MCF 10A (cell line): ENCODE measurements at regions not wholly inside any gene's neighbourhood (a gene's known extent, or its start where the extent isn't known, plus 50 kb on each side); places are given as distances from the start of the nearest gene placed in this dataset.

ENCODE experiments used
- BruUV-seq: library from RNA; stranded (reverse); fragments of 400-500 nt; replicated peaks from 2 replicates; lab custom pipeline; 2021; lab: Mats Ljungman, UMichigan
- CTCF ChIA-PET: fragments of 300-600 bp; sonication (Branson Sonifier 250); formaldehyde crosslinking; extraction: SDS; loops from one replicate; lab custom pipeline; 2021; ENCODE audit warnings: antibody characterized with exemption, inconsistent platforms; lab: Yijun Ruan, JAX
- POLR2A ChIA-PET: fragments of 300-600, 350-650 bp; sonication (Branson Sonifier 250); formaldehyde crosslinking; extraction: SDS; loops from one replicate; lab custom pipeline; 2020; ENCODE audit warnings: antibody characterized with exemption, inconsistent platforms; lab: Yijun Ruan, JAX
- DNase-seq: peaks from one replicate; pipeline ENCODE4 v3.0.0-alpha.2; 2018; ENCODE audit not compliant: unreplicated experiment
- H3K27ac Mint-ChIP-seq: one replicate; pipeline ENCODE4 v1.8.0; 2022; ENCODE audit warnings: mild to moderate bottlenecking, low read depth, mixed read lengths; ENCODE audit not compliant: unreplicated experiment
- H3K27me3 Mint-ChIP-seq: one replicate; pipeline ENCODE4 v1.8.0; 2022; ENCODE audit warnings: mixed read lengths; ENCODE audit not compliant: insufficient read depth, unreplicated experiment
- H3K36me3 Mint-ChIP-seq: one replicate; pipeline ENCODE4 v1.8.0; 2022; ENCODE audit warnings: mild to moderate bottlenecking, moderate library complexity, mixed read lengths; ENCODE audit not compliant: insufficient read depth, unreplicated experiment
- H3K4me1 Mint-ChIP-seq: one replicate; pipeline ENCODE4 v1.8.0; 2022; ENCODE audit warnings: mixed read lengths; ENCODE audit not compliant: insufficient read depth, unreplicated experiment
- H3K4me3 Mint-ChIP-seq: one replicate; pipeline ENCODE4 v1.8.0; 2022; ENCODE audit warnings: mild to moderate bottlenecking, moderate library complexity, mixed read lengths; ENCODE audit not compliant: unreplicated experiment
- H3K9me3 Mint-ChIP-seq: one replicate; pipeline ENCODE4 v1.8.0; 2022; ENCODE audit warnings: mixed read lengths; ENCODE audit not compliant: unreplicated experiment
- intact Hi-C: fragments of 100-400 bp; cut with micrococcal nuclease; formaldehyde crosslinking; loops from 2 replicates; pipeline ENCODE4 v1.14.1; 2022
- TF ChIP-seq, protein P1 (sequence below): fragments of 200-600 bp; IDR thresholded peaks from one replicate; pipeline ENCODE4 v1.8.0; 2022; ENCODE audit warnings: antibody characterized with exemption, mild to moderate bottlenecking; ENCODE audit not compliant: unreplicated experiment

- Mint-ChIP-seq H3K4me3 (no peak overlapping the region), H3K9me3 (peaks cover 2% of the 10 kb centered on the region)
- CTCF ChIA-PET: no interaction called here
These were observed 68.6 kb upstream of the COL5A2 start for GRCh38 chr2:189248141-189248540.

DNA sequence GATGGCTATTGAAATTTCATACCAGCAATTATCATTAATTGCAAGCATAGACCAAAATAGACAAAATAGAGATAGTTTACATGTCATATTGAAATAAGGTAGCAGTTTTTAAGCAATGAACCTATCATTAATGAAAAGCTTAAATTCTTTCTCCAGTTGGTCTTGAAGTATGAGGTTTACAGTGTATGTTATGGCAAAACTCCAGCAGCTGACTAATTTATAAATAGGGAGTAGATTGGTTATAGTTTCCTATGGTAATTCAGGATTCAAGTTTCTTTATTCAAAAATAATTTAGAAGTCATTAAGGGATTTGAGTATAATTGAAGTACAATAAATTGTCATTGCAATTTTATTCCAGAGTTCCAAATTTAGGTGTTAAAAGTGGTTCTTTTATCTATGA is 69.6 kb upstream of the COL5A2 start:
- POLR2A ChIA-PET: interaction anchor here (0.6 kb wide), 1 partner anchor 1448 kb away, joined by 3 read pairs; no protein-coding TSS in a partner anchor

More at GRCh38 chr2:189248141-189248540, 68.6 kb upstream of the COL5A2 start:
- H3K27me3 Mint-ChIP-seq: no peaks in the 10 kb centered on the region
- POLR2A ChIA-PET: interaction anchor here (0.8 kb wide), 1 partner anchor 15 kb away, joined by 3 read pairs; no protein-coding TSS in a partner anchor
- no peak overlapping the region for H3K27ac Mint-ChIP-seq
- peaks cover 5% of the 10 kb centered on the region for H3K4me1 Mint-ChIP-seq
- DNase-seq: no peak
- BruUV-seq: no TSS peak
- intact Hi-C loops: no loop called here
- no peaks in the 10 kb centered on the region for H3K36me3 Mint-ChIP-seq
- TF ChIP-seq, protein P1, sequence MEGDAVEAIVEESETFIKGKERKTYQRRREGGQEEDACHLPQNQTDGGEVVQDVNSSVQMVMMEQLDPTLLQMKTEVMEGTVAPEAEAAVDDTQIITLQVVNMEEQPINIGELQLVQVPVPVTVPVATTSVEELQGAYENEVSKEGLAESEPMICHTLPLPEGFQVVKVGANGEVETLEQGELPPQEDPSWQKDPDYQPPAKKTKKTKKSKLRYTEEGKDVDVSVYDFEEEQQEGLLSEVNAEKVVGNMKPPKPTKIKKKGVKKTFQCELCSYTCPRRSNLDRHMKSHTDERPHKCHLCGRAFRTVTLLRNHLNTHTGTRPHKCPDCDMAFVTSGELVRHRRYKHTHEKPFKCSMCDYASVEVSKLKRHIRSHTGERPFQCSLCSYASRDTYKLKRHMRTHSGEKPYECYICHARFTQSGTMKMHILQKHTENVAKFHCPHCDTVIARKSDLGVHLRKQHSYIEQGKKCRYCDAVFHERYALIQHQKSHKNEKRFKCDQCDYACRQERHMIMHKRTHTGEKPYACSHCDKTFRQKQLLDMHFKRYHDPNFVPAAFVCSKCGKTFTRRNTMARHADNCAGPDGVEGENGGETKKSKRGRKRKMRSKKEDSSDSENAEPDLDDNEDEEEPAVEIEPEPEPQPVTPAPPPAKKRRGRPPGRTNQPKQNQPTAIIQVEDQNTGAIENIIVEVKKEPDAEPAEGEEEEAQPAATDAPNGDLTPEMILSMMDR: no peak

DNA sequence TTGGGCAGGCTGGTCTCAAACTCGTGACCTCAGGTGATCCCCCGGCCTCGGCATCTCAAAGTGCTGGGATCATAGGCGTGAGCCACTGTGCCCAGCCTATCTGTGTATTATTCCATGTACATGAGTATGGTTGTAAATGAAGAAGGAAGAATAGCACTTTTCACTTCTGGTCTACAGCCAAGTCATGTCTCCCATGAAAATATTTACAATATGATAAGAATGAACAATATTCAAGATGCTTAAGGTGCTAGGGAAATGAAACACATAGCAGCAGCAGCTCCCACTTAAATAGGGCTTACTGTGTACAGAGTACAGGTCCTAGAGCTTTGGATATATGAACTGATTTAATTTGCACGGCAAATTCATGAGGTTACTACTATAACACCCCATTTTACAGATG is 70.3 kb upstream of the COL5A2 start:
- POLR2A ChIA-PET: no interaction called here
- TF ChIP-seq, protein P1: no peak
- H3K36me3 Mint-ChIP-seq: no peaks in the 10 kb centered on the region
- no TSS peak for BruUV-seq
- CTCF ChIA-PET: interaction anchor here (0.6 to 1.1 kb wide), 2 partner anchors 14 to 102 kb away, joined by 3 read pairs; no protein-coding TSS in a partner anchor
- no peak overlapping the region for H3K27ac Mint-ChIP-seq
- DNase-seq: no peak
- intact Hi-C loops: no loop called here
- no peaks in the 10 kb centered on the region for H3K27me3 Mint-ChIP-seq
- no peaks in the 10 kb centered on the region for H3K9me3 Mint-ChIP-seq
- H3K4me3 Mint-ChIP-seq: no peak overlapping the region
- H3K4me1 Mint-ChIP-seq: peaks cover 23% of the 10 kb centered on the region

More for the DNA sequence above, 69.6 kb upstream of the COL5A2 start:
- intact Hi-C loops: no loop called here
- no TSS peak for BruUV-seq
- Mint-ChIP-seq H3K9me3 (no peaks in the 10 kb centered on the region), H3K36me3 (no peaks in the 10 kb centered on the region), H3K4me1 (peaks cover 16% of the 10 kb centered on the region), H3K4me3 (no peak overlapping the region), H3K27me3 (no peaks in the 10 kb centered on the region), H3K27ac (no peak overlapping the region)
- DNase-seq: peak; percentile 26
- TF ChIP-seq, protein P1: no peak
- CTCF ChIA-PET: interaction anchor here (0.6 to 1.1 kb wide), 2 partner anchors 15 to 113 kb away, joined by 3 read pairs; no protein-coding TSS in a partner anchor

- DNase-seq: no peak
- peaks cover 26% of the 10 kb centered on the region for H3K4me1 Mint-ChIP-seq
- intact Hi-C loops: no loop called here
- CTCF ChIA-PET: no interaction called here
- POLR2A ChIA-PET: interaction anchor here (0.9 to 1.3 kb wide), 3 partner anchors 32 to 43 kb away, joined by 3 to 4 read pairs (median 3); no protein-coding TSS in a partner anchor
- no peaks in the 10 kb centered on the region for H3K27me3 Mint-ChIP-seq
- H3K27ac Mint-ChIP-seq: peak overlapping the region; percentile 95
- H3K36me3 Mint-ChIP-seq: no peaks in the 10 kb centered on the region
- H3K4me3 Mint-ChIP-seq: no peak overlapping the region
- BruUV-seq: no TSS peak
- TF ChIP-seq, protein P1: no peak
- H3K9me3 Mint-ChIP-seq: no peaks in the 10 kb centered on the region
These were observed 73.6 kb upstream of the COL5A2 start for GRCh38 chr2:189252991-189253675.
